DMS53 (cell line): ENCODE measurements at regions not wholly inside any gene's neighbourhood (a gene's known extent, or its start where the extent isn't known, plus 50 kb on each side); places are given as distances from the start of the nearest gene placed in this dataset.
"Not testable (repeated sequence)": the region's sequence is repeated elsewhere in the genome, so short reads cannot be mapped to it uniquely, and the experiment has no call there.

Experiments
- DNase-seq: peaks from one replicate; lab custom pipeline; 2025; lab: John Stamatoyannopoulos, UW

- DNase-seq = no peak
Observed at GRCh38 chr22:47627556-47628253, 865.3 kb downstream of the TBC1D22A start.

DNA sequence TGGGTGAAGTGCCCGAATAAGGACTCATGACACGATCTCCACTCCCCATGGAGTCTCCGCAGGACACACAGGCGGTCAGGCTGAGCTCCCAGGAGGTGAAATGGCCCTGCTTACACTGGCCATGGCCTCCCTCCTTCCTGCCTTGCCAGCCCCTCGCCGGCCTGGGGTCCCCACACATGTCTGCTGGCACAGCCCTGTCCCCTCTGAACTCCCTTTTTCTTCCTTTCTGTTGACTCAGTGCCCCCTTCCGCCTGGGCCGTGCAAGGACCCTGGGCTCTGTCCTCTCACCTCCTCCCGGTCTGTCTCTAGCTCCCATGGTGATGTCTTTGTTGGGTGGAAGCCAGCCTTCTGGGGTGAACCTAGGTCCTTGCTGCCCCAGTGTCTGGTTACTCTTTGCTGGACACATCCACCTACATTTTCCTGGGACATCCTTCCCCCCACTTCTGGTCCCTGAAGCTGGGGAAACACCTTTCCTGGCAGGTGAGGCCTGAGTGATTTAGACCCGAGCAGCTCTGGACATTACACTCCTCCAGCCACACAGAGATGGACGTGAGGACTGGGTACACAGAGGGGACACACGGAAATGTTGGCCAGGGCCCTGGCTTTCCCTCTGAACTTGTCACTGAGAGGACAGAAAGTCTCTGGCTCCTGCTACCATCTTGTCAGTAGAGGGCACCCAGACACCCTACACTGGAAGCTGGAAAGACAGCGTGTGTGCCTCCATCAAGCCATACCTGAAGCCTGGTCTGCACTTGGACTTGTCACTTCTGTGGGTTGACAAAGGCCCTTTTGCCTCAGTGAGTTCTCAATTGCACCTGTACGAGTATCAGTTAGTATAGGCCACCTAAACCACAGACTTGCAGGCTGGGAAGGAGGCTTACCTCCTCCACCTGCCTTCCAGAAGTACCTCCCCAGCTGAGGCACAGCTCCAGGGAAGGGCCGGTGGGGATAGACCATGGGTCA is 864.3 kb downstream of the TBC1D22A start:
- peak; percentile 15 for DNase-seq

- no peak for DNase-seq
Observed at GRCh38 chr22:47625531-47626427, 863.3 kb downstream of the TBC1D22A start.

DNA sequence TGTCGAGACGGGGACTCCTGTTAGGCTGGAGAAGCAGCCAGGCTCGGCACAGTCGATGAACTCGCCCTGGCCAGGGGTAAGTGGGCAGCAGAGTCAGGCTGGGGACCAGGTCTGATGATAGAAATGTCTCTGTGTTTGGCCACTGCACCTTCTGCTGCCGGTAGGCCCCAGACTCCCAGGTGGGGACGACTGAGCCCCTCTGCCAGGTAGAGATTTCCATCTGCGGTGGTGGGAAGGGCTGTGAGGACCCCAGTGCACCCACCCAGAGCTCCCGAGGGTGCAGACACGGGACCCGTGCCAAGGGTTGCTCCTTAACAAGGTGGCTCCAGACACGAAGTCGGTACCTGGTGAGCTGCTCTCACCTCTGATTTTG is 862.5 kb downstream of the TBC1D22A start:
- DNase-seq = no peak

GRCh38 chr22:47624252-47625012 is 862.0 kb downstream of the TBC1D22A start:
- DNase-seq = no peak

DNA sequence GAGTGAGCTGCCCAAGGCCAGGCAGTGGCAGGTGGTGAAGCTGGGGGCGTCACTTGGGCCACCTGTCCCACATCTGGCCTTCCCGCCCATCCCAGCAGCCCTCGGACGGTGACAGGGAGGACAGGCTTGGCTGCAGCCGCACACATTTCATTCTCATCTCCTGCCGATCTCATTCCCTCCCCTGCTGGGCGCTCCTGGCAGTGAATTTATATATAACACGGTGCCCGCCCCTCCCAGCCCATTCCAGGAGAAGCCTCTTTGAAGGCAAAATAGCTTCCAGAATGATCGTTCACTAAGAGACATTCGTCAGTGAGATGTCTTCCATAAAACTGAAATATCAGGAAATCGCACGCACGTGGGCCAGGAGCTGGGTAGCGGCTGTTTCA is 861.3 kb downstream of the TBC1D22A start:
- no peak for DNase-seq

DNA sequence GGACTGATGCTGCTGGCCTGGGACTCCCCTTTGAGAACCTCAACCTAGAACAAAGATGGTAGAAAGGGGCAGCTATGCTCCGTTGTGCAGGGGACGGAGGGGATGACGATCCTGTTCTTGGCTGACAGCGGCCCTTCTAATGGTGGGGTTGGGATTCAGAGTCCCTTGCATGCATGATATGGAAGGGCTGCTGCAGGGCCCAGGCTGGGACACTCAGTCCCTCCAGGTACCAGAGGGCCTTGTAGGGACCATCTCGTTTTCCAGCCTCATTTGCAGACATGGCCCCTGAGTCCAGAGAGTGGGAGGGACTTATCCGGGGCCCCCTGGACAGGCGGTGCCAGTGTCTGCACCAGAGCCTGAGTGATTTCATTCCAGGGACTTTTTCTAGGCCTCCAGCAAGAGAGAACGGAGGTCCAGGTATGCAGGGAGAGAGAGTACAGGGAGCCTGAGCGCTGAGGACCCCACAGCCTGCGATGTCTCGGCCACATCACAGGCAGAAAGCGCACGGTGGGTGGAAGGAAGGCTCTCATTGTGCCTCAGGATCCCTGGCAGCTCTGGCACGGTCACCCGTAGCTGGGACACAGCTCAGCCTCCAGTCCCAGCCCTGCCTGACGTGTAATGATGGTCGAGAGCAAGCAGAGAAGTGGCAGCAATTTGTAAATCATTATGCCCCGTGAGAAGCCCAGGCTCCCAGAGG is 860.8 kb downstream of the TBC1D22A start:
- no peak for DNase-seq

DNA sequence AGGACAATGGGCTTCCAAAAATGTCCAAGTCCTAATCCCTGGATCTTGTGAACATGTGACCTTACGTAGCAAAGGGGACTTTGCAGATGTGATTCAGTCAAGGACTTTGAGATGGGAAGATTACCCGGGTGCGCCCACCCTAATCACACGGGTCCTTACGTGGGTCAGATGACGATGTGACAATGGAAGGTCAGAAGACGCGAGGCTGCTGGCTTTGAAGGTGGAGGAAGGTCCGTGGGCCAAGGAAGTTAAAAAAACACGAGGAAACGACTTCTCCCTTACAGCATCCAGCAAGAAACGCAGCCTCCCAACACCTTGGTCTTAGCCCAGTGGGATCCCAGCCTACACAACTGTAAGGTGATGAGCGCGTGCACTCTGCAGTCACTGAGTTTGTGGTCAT is 860.1 kb downstream of the TBC1D22A start:
- no peak for DNase-seq

DNA sequence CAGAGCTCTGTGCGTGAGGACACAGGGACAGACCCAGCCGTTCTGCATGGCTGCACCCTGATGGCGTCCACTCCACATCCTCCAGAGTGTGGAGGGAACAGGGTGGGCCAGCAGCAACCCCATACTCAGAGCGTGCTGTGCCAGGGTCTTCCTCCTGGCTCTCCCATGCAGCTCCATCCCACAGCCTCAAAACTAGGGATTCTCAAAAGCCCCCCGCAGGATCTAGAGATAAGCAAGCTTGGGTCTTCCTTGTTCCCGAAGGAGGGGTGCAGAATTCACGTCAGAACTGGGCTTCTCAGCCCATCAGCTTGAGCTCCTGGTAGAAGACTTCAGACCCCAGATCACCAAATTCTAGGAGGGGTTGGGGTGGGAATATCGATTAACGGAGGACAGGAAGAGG is 858.8 kb downstream of the TBC1D22A start:
- DNase-seq = no peak

GRCh38 chr22:47620391-47620790 is 857.9 kb downstream of the TBC1D22A start:
- DNase-seq = no peak

- DNase-seq = no peak
Observed at GRCh38 chr22:47619631-47620030, 857.2 kb downstream of the TBC1D22A start.

GRCh38 chr22:47618180-47619010 is 855.9 kb downstream of the TBC1D22A start:
- no peak for DNase-seq

DNA sequence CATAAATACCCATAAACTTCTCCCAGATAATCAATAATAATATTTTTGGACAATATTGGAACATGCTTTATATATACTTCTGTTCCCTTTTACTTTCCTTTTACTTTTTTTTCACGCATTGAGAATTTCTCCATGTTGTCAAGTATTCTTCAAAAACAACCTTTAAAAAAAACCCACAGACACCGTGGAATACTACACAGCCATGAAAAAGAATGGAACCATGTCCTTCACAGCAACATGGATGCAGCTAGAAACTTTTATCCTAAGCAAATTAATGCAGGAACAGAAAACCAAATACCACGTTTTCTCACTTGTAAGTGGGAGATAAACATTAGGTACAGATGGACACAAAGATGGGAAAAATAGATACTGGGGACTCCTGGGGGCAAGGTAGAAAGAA is 854.7 kb downstream of the TBC1D22A start:
- DNase-seq = no peak

- no peak for DNase-seq
Observed at GRCh38 chr22:47616396-47617020, 854.1 kb downstream of the TBC1D22A start.

DNA sequence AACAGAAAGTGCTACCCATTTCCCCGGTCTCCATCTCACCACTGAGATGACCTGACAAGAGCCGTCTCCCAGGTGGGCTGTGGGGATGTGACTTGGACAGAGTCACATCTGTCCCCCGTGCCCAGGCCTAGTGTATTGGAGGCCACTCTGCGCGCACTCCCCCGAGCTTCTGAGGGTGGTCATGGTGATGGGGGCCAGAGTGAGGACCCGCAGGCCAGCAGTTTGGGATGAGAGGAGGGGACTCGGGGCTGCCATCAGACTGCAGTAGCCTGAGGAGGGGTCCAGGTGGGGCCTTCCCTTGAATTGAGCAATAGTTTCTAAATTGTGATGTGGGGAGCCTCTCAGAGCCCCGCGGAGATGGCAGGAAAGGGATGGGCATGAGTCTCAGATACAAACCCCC is 852.6 kb downstream of the TBC1D22A start:
- DNase-seq = no peak

DNA sequence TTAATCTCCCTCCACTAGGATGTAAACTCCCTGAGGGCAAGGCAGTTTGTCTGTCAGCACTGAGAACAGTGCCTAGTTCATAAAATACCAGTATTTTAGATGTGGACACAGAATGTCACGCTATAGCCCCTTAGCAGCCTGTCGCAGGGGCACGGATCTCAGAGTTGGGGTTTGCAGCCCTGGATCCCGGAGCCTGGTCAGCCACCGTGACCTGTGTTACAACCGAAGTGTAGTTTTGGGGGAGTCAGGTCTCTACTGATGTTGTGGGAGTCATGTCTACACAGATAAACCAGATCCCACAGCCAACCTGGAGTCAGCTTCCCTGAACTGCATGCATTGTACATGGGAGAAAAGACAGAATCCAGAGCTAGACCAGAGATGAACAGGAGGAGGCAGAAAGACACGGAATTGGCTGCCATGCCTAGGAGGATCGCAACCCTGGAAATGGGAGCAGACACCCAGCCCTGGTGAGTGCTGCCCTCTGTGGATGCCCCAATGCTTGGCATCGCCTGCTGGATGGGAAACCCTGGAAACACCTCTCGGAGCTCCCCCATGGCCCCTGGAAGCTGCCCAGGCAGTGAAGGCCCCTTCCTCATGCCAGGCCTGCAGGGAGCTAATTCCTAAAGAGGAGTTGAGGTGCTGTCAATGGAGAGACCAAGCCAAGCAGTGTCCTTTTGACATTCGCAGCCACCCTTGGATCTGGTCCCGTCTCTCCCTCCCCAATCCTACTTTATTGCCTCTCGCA is 851.3 kb downstream of the TBC1D22A start:
- no peak for DNase-seq

DNA sequence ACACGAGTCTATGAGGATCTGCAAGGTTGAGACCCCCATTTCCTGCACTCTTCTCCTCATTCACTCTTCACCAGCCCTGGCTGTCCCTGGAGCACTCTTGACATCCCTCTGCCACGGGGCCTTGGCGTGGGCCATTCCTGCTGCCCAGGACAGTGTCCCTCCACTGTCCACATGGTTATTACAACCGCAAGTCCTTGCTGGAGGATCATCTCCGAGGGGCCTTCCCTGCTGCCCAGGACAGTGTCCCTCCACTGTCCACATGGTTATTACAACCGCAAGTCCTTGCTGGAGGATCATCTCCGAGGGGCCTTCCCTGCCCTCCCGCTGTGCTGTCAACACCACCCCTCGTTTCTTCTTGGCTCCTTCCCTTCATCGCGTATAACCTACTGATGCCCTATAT is 850.7 kb downstream of the TBC1D22A start:
- not testable (repeated sequence) for DNase-seq

- DNase-seq = no peak
Observed at GRCh38 chr22:47612311-47612910, 850.0 kb downstream of the TBC1D22A start.
